ENCODE measurements at regions not wholly inside any gene's neighbourhood (a gene's known extent, or its start where the extent isn't known, plus 50 kb on each side); places are given as distances from the start of the nearest gene placed in this dataset.

- H3K9ac ChIP-seq (ENCODE audit: low read length) = no peak overlapping the region
- no peak overlapping the region for H3K4me3 ChIP-seq (ENCODE audit: low read depth, low read length, poor library complexity, severe bottlenecking)
- H3K27ac ChIP-seq (ENCODE audit: low read depth, low read length, poor library complexity, severe bottlenecking) = no peak overlapping the region
- no peak overlapping the region for H3K4me2 ChIP-seq (ENCODE audit: low read length)
- no peaks in the 10 kb centered on the region for H3K79me2 ChIP-seq (ENCODE audit: insufficient read depth, low read length)
- no peaks in the 10 kb centered on the region for H3K27me3 ChIP-seq (ENCODE audit: insufficient read depth, low read length)
- H3K36me3 ChIP-seq (ENCODE audit: insufficient read depth, low read length) = no peaks in the 10 kb centered on the region
- TF ChIP-seq EZH2 (IDR thresholded peaks at IDR 0.05; ENCODE audit: borderline replicate concordance, low read length) = no peak
- TF ChIP-seq, protein P1, sequence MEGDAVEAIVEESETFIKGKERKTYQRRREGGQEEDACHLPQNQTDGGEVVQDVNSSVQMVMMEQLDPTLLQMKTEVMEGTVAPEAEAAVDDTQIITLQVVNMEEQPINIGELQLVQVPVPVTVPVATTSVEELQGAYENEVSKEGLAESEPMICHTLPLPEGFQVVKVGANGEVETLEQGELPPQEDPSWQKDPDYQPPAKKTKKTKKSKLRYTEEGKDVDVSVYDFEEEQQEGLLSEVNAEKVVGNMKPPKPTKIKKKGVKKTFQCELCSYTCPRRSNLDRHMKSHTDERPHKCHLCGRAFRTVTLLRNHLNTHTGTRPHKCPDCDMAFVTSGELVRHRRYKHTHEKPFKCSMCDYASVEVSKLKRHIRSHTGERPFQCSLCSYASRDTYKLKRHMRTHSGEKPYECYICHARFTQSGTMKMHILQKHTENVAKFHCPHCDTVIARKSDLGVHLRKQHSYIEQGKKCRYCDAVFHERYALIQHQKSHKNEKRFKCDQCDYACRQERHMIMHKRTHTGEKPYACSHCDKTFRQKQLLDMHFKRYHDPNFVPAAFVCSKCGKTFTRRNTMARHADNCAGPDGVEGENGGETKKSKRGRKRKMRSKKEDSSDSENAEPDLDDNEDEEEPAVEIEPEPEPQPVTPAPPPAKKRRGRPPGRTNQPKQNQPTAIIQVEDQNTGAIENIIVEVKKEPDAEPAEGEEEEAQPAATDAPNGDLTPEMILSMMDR (IDR thresholded peaks at IDR 0.05; ENCODE audit: low read length) = no peak
- no peaks in the 10 kb centered on the region for H4K20me1 ChIP-seq (ENCODE audit: insufficient read depth, low read length)
- no peaks in the 10 kb centered on the region for H3K9me2 ChIP-seq (ENCODE audit: low read depth, low read length)
- H3F3A ChIP-seq (ENCODE audit: insufficient read depth, low read length) = no peaks in the 10 kb centered on the region
- no peaks in the 10 kb centered on the region for H3K4me1 ChIP-seq (ENCODE audit: insufficient read depth, low read length, severe bottlenecking)
- H2AFZ ChIP-seq (ENCODE audit: low read length) = no peak overlapping the region
- H3K9me3 ChIP-seq (ENCODE audit: low read length) = no peaks in the 10 kb centered on the region
Observed at GRCh38 chr9:118058227-118058626, 354.0 kb downstream of the TLR4 start.

DNA sequence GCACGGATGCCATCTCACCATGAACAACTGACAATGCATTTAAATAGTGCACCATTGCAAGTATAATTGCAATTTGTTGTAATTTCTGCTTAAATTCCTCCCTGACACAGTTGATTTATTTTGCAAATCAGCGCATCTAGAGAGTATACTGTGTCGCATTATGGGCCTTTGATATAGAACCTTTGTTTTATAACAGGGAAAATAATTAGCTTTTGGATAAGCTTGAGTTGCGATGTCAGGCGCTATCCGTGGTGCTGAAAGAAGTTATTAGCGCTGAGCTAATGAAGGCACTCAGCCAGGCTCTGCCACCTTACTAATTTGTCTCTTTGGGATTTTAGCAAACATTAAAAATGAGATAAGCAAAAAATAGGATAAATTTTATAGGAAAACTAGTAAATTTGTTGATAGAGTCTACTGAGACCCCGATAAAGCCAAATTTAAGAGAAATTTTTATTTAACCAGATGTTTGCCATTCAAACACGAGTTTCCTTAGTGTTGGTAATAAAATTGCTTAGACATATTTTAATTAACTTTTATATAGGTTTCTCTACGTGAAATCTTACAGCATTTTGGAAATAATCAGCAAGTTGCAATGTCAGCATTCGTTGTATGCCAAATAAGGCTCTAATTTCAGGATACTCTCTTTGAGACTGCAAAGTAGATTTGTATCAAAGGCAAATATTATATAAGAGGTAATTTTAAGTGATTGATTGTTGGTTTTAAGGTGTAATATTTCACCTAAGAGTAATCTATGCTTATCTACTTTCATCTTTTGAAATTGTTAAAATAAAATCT, 355.5 kb downstream of the TLR4 start:
- Histone ChIP-seq H3K9ac (ENCODE audit: low read length) (no peak overlapping the region), H3K4me2 (ENCODE audit: low read length) (no peak overlapping the region), H3K27ac (ENCODE audit: low read depth, low read length, poor library complexity, severe bottlenecking) (no peak overlapping the region), H2AFZ (ENCODE audit: low read length) (no peak overlapping the region), H3K4me1 (ENCODE audit: insufficient read depth, low read length, severe bottlenecking) (no peaks in the 10 kb centered on the region), H3K4me3 (ENCODE audit: low read depth, low read length, poor library complexity, severe bottlenecking) (no peak overlapping the region), H3K9me2 (ENCODE audit: low read depth, low read length) (no peaks in the 10 kb centered on the region), H4K20me1 (ENCODE audit: insufficient read depth, low read length) (no peaks in the 10 kb centered on the region), H3K36me3 (ENCODE audit: insufficient read depth, low read length) (no peaks in the 10 kb centered on the region), H3K27me3 (ENCODE audit: insufficient read depth, low read length) (no peaks in the 10 kb centered on the region), H3F3A (ENCODE audit: insufficient read depth, low read length) (no peaks in the 10 kb centered on the region), H3K9me3 (ENCODE audit: low read length) (no peaks in the 10 kb centered on the region), H3K79me2 (ENCODE audit: insufficient read depth, low read length) (no peaks in the 10 kb centered on the region)
- TF ChIP-seq, protein P1 (IDR thresholded peaks at IDR 0.05; ENCODE audit: low read length) = no peak
- TF ChIP-seq EZH2 (IDR thresholded peaks at IDR 0.05; ENCODE audit: borderline replicate concordance, low read length) = no peak

GRCh38 chr9:118083161-118083560, 379.0 kb downstream of the TLR4 start:
- Histone ChIP-seq H2AFZ (ENCODE audit: low read length) (no peak overlapping the region), H3K36me3 (ENCODE audit: insufficient read depth, low read length) (no peaks in the 10 kb centered on the region), H3K79me2 (ENCODE audit: insufficient read depth, low read length) (no peaks in the 10 kb centered on the region), H3K9me2 (ENCODE audit: low read depth, low read length) (no peaks in the 10 kb centered on the region), H3K27ac (ENCODE audit: low read depth, low read length, poor library complexity, severe bottlenecking) (no peak overlapping the region), H4K20me1 (ENCODE audit: insufficient read depth, low read length) (no peaks in the 10 kb centered on the region), H3F3A (ENCODE audit: insufficient read depth, low read length) (no peaks in the 10 kb centered on the region), H3K9ac (ENCODE audit: low read length) (no peak overlapping the region), H3K4me1 (ENCODE audit: insufficient read depth, low read length, severe bottlenecking) (no peaks in the 10 kb centered on the region), H3K4me3 (ENCODE audit: low read depth, low read length, poor library complexity, severe bottlenecking) (no peak overlapping the region), H3K4me2 (ENCODE audit: low read length) (no peak overlapping the region), H3K27me3 (ENCODE audit: insufficient read depth, low read length) (no peaks in the 10 kb centered on the region), H3K9me3 (ENCODE audit: low read length) (no peaks in the 10 kb centered on the region)
- no peak for TF ChIP-seq EZH2 (IDR thresholded peaks at IDR 0.05; ENCODE audit: borderline replicate concordance, low read length)

GRCh38 chr9:118088090-118088489, 383.9 kb downstream of the TLR4 start:
- no peak overlapping the region for H3K27ac ChIP-seq (ENCODE audit: low read depth, low read length, poor library complexity, severe bottlenecking)
- no peak overlapping the region for H3K4me3 ChIP-seq (ENCODE audit: low read depth, low read length, poor library complexity, severe bottlenecking)
- H3K4me2 ChIP-seq (ENCODE audit: low read length) = no peak overlapping the region
- no peak overlapping the region for H2AFZ ChIP-seq (ENCODE audit: low read length)
- H4K20me1 ChIP-seq (ENCODE audit: insufficient read depth, low read length) = no peaks in the 10 kb centered on the region
- H3K9me3 ChIP-seq (ENCODE audit: low read length) = no peaks in the 10 kb centered on the region
- no peak for TF ChIP-seq EZH2 (IDR thresholded peaks at IDR 0.05; ENCODE audit: borderline replicate concordance, low read length)
- TF ChIP-seq, protein P1 (IDR thresholded peaks at IDR 0.05; ENCODE audit: low read length) = no peak
- H3K4me1 ChIP-seq (ENCODE audit: insufficient read depth, low read length, severe bottlenecking) = no peaks in the 10 kb centered on the region
- H3F3A ChIP-seq (ENCODE audit: insufficient read depth, low read length) = no peaks in the 10 kb centered on the region
- H3K27me3 ChIP-seq (ENCODE audit: insufficient read depth, low read length) = no peaks in the 10 kb centered on the region
- H3K9me2 ChIP-seq (ENCODE audit: low read depth, low read length) = no peaks in the 10 kb centered on the region
- H3K9ac ChIP-seq (ENCODE audit: low read length) = no peak overlapping the region
- no peaks in the 10 kb centered on the region for H3K36me3 ChIP-seq (ENCODE audit: insufficient read depth, low read length)
- H3K79me2 ChIP-seq (ENCODE audit: insufficient read depth, low read length) = no peaks in the 10 kb centered on the region

All from OCI-LY1 (cell line).